H9 (cell line): ENCODE measurements at regions not wholly inside any gene's neighbourhood (a gene's known extent, or its start where the extent isn't known, plus 50 kb on each side); places are given as distances from the start of the nearest gene placed in this dataset.

ENCODE experiments used
- DNase-seq: peaks from one replicate; pipeline ENCODE4 v3.0.0-alpha.2; 2017
- H2AFZ ChIP-seq: one replicate; pipeline ENCODE4 v1.6.1; 2013; ENCODE audit warnings: mild to moderate bottlenecking, low read length, control low read depth, moderate library complexity
- H2AK5ac ChIP-seq: 2 replicates; pipeline ENCODE4 v1.6.1; 2013; ENCODE audit warnings: low read length, control low read depth, mixed read lengths; ENCODE audit not compliant: insufficient read length
- H2BK120ac ChIP-seq: one replicate; pipeline ENCODE4 v1.6.1; 2013; ENCODE audit warnings: low read depth, mild to moderate bottlenecking, low read length, control low read depth, inconsistent platforms; ENCODE audit not compliant: poor library complexity, severe bottlenecking
- H2BK12ac ChIP-seq: 2 replicates; pipeline ENCODE4 v1.6.1; 2013; ENCODE audit warnings: low read length, control low read depth, mixed read lengths, low read depth; ENCODE audit not compliant: insufficient read length
- H2BK15ac ChIP-seq: 2 replicates; pipeline ENCODE4 v1.6.1; 2013; ENCODE audit warnings: low read depth, low read length, control low read depth
- H2BK20ac ChIP-seq: one replicate; pipeline ENCODE4 v1.6.1; 2013; ENCODE audit warnings: low read depth, mild to moderate bottlenecking, low read length, control low read depth, inconsistent platforms; ENCODE audit not compliant: poor library complexity, severe bottlenecking
- H2BK5ac ChIP-seq: 2 replicates; pipeline ENCODE4 v1.6.1; 2013; ENCODE audit warnings: low read length, control low read depth, mixed read lengths; ENCODE audit not compliant: insufficient read length
- H3K14ac ChIP-seq: 2 replicates; pipeline ENCODE4 v1.6.1; 2013; ENCODE audit warnings: low read length, control low read depth; ENCODE audit not compliant: insufficient read depth
- H3K18ac ChIP-seq: 2 replicates; pipeline ENCODE4 v1.6.1; 2013; ENCODE audit warnings: low read depth, mild to moderate bottlenecking, mixed read lengths, low read length, control low read depth; ENCODE audit not compliant: insufficient read length
- H3K23ac ChIP-seq: 2 replicates; pipeline ENCODE4 v1.6.1; 2013; ENCODE audit warnings: low read length, control low read depth, mixed read lengths, low read depth; ENCODE audit not compliant: insufficient read length
- H3K23me2 ChIP-seq: 2 replicates; pipeline ENCODE4 v1.6.1; 2013; ENCODE audit warnings: low read depth, mild to moderate bottlenecking, mixed read lengths, low read length, control low read depth; ENCODE audit not compliant: insufficient read length, poor library complexity, severe bottlenecking
- H3K27ac ChIP-seq: 2 replicates; pipeline ENCODE4 v1.5.1; 2013; ENCODE audit warnings: low read length, control low read depth, mixed read lengths, low read depth; ENCODE audit not compliant: insufficient read length
- H3K27me3 ChIP-seq: 2 replicates; pipeline ENCODE4 v1.6.1; 2013; ENCODE audit warnings: low read length, control low read depth, inconsistent platforms; ENCODE audit not compliant: insufficient read depth
- H3K4ac ChIP-seq: 2 replicates; pipeline ENCODE4 v1.6.1; 2013; ENCODE audit warnings: low read depth, mild to moderate bottlenecking, control low read depth, inconsistent platforms, low read length, moderate library complexity
- H3K4me1 ChIP-seq: 2 replicates; pipeline ENCODE4 v1.6.1; 2013; ENCODE audit warnings: low read length, control low read depth, inconsistent platforms; ENCODE audit not compliant: insufficient read depth
- H3K4me2 ChIP-seq: 2 replicates; pipeline ENCODE4 v1.6.1; 2013; ENCODE audit warnings: low read length, control low read depth, mixed read lengths; ENCODE audit not compliant: insufficient read length, insufficient read depth
- H3K56ac ChIP-seq: 2 replicates; pipeline ENCODE4 v1.6.1; 2013; ENCODE audit warnings: low read depth, mild to moderate bottlenecking, mixed read lengths, low read length, control low read depth; ENCODE audit not compliant: insufficient read length
- H3K79me1 ChIP-seq: 2 replicates; pipeline ENCODE4 v1.6.1; 2013; ENCODE audit warnings: low read depth, mild to moderate bottlenecking, moderate library complexity, low read length, control low read depth, inconsistent platforms; ENCODE audit not compliant: insufficient read depth, poor library complexity, severe bottlenecking
- H3K79me2 ChIP-seq: 2 replicates; pipeline ENCODE4 v1.6.1; 2013; ENCODE audit warnings: low read length, control low read depth, inconsistent platforms; ENCODE audit not compliant: insufficient read depth
- H3K9ac ChIP-seq: 2 replicates; pipeline ENCODE4 v1.6.1; 2013; ENCODE audit warnings: low read length, control low read depth, mixed read lengths; ENCODE audit not compliant: insufficient read length; ENCODE audit errors: extremely low read depth
- H3K9me3 ChIP-seq: one replicate; pipeline ENCODE4 v1.6.1; 2013; ENCODE audit warnings: low read depth, low read length, inconsistent platforms; ENCODE audit not compliant: control insufficient read depth
- H3T11ph ChIP-seq: one replicate; pipeline ENCODE4 v1.6.1; 2013; ENCODE audit warnings: mild to moderate bottlenecking, low read length, control low read depth, inconsistent platforms
- H4K20me1 ChIP-seq: one replicate; pipeline ENCODE4 v1.6.1; 2013; ENCODE audit not compliant: control insufficient read depth, insufficient read length, insufficient read depth
- H4K5ac ChIP-seq: 2 replicates; pipeline ENCODE4 v1.6.1; 2013; ENCODE audit warnings: low read depth, mild to moderate bottlenecking, mixed read lengths, low read length, control low read depth; ENCODE audit not compliant: insufficient read length
- H4K8ac ChIP-seq: replicated peaks from 2 replicates; pipeline ENCODE4 v1.6.1; 2013; ENCODE audit warnings: low read length, control low read depth, mixed read lengths, low read depth; ENCODE audit not compliant: insufficient read length
- H4K91ac ChIP-seq: 2 replicates; pipeline ENCODE4 v1.6.1; 2013; ENCODE audit warnings: low read depth, mild to moderate bottlenecking, moderate library complexity, mixed read lengths, low read length, control low read depth; ENCODE audit not compliant: insufficient read length
- H3K27ac Mint-ChIP-seq, 3 experiments: 2 replicates in 2 of 3; 3 replicates in 1 of 3; pipeline ENCODE4 v1.8.0; 2020 to 2021; ENCODE audit warnings: mixed read lengths in 3 of 3, mild to moderate bottlenecking in 1 of 3, moderate library complexity in 1 of 3
- H3K27me3 Mint-ChIP-seq: 2 replicates; pipeline ENCODE4 v1.8.0; 2021; ENCODE audit warnings: low read depth, mild to moderate bottlenecking, moderate library complexity, mixed read lengths
- H3K36me3 Mint-ChIP-seq, 3 experiments: 2 replicates in 2 of 3; 3 replicates in 1 of 3; pipeline ENCODE4 v1.8.0; 2020 to 2021; ENCODE audit warnings: low read depth in 3 of 3, mixed read lengths in 3 of 3; ENCODE audit not compliant: insufficient read depth in 1 of 3
- H3K4me1 Mint-ChIP-seq, 2 experiments: 2 replicates each; pipeline ENCODE4 v1.8.0; 2020; ENCODE audit warnings: mixed read lengths in 2 of 2
- H3K4me3 Mint-ChIP-seq, 2 experiments: 2 replicates in 1 of 2; 3 replicates in 1 of 2; pipeline ENCODE4 v1.8.0; 2020 to 2021; ENCODE audit warnings: mild to moderate bottlenecking in 2 of 2, mixed read lengths in 2 of 2, moderate library complexity in 1 of 2
- H3K9me3 Mint-ChIP-seq, 2 experiments: 2 replicates in 1 of 2; 3 replicates in 1 of 2; pipeline ENCODE4 v1.8.0; 2020; ENCODE audit warnings: mild to moderate bottlenecking in 2 of 2, mixed read lengths in 2 of 2, moderate library complexity in 1 of 2
- CTCF ChIP-seq: fragments of 200-600 bp; sonication (generic); conservative IDR thresholded peaks from 3 replicates; pipeline ENCODE4 v1.8.0; 2021; ENCODE audit warnings: antibody characterized with exemption, mild to moderate bottlenecking
- WGBS: extraction: QIAGEN DNeasy Blood & Tissue Kit; methylation state at CpG from one replicate; pipeline ENCODE4 v1.1.7; 2013; ENCODE audit warnings: missing lambda C conversion rate, low lambda C conversion rate, mixed read lengths; ENCODE audit not compliant: insufficient read length; ENCODE audit errors: extremely low coverage; 5-methylcytosine and 5-hydroxymethylcytosine counted together

- Histone ChIP-seq H4K8ac (no peak overlapping the region), H4K5ac (no peak overlapping the region), H3K18ac (no peak overlapping the region), H3K4me2 (no peak overlapping the region), H2BK5ac (no peak overlapping the region), H3K4me1 (no peaks in the 10 kb centered on the region), H3K9ac (no peak overlapping the region), H3K4ac (no peak overlapping the region), H3K27me3 (no peaks in the 10 kb centered on the region), H3K79me1 (no peaks in the 10 kb centered on the region), H3K9me3 (peaks cover 7% of the 10 kb centered on the region), H2BK20ac (no peak overlapping the region), H2AFZ (no peak overlapping the region), H3K23ac (no peak overlapping the region), H2BK120ac (no peak overlapping the region), H3T11ph (no peak overlapping the region), H2BK15ac (no peak overlapping the region), H3K23me2 (no peaks in the 10 kb centered on the region), H3K27ac (no peak overlapping the region), H3K14ac (no peak overlapping the region), H3K56ac (no peak overlapping the region), H3K79me2 (no peaks in the 10 kb centered on the region), H4K20me1 (no peaks in the 10 kb centered on the region), H2BK12ac (no peak overlapping the region), H2AK5ac (no peak overlapping the region), H4K91ac (no peak overlapping the region)
- H3K27me3 Mint-ChIP-seq, result no peaks in the 10 kb centered on the region; the same call in 1 of the 2 replicates
- H3K36me3 Mint-ChIP-seq, result peaks cover 13 to 28% (median 20%) of the 10 kb centered on the region in 3 experiments
- H3K27ac Mint-ChIP-seq, result no peak overlapping the region
- H3K4me1 Mint-ChIP-seq, result peaks cover 21 to 24% of the 10 kb centered on the region in 2 experiments
- WGBS, result no CpG with 5 or more reads among the region's 1 CpG
- no peak overlapping the region for H3K4me3 Mint-ChIP-seq
- DNase-seq, result no peak
- no peak for TF ChIP-seq CTCF
- peaks cover 20 to 33% of the 10 kb centered on the region in 2 experiments for H3K9me3 Mint-ChIP-seq
Observed at GRCh38 chr1:83596331-83596730, 402.6 kb downstream of the TTLL7 start.
